Endodermal cell (in vitro differentiated cells): ENCODE measurements at regions not wholly inside any gene's neighbourhood (a gene's known extent, or its start where the extent isn't known, plus 50 kb on each side); places are given as distances from the start of the nearest gene placed in this dataset.

ENCODE experiments used
- DNase-seq: peaks from one replicate; pipeline ENCODE4 v3.0.0-alpha.2; 2017
- H3K27ac ChIP-seq: 2 replicates; pipeline ENCODE4 v1.5.1; 2013; ENCODE audit warnings: mild to moderate bottlenecking, low read depth, low read length, moderate library complexity
- H3K27me3 ChIP-seq: 2 replicates; pipeline ENCODE4 v1.6.1; 2013; ENCODE audit warnings: mild to moderate bottlenecking, low read length, moderate library complexity; ENCODE audit not compliant: insufficient read depth, control insufficient read depth, poor library complexity, severe bottlenecking
- H3K36me3 ChIP-seq: 2 replicates; pipeline ENCODE4 v1.7.0; 2013; ENCODE audit warnings: mild to moderate bottlenecking, low read length, moderate library complexity; ENCODE audit not compliant: control insufficient read depth, insufficient read depth
- H3K4me1 ChIP-seq: one replicate; pipeline ENCODE4 v1.7.0; 2013; ENCODE audit warnings: low read length; ENCODE audit not compliant: control insufficient read depth, insufficient read depth
- H3K4me3 ChIP-seq: 2 replicates; pipeline ENCODE4 v1.5.1; 2013; ENCODE audit warnings: mild to moderate bottlenecking, low read length, moderate library complexity
- H3K9ac ChIP-seq: 2 replicates; pipeline ENCODE4 v1.6.1; 2013; ENCODE audit warnings: mild to moderate bottlenecking, low read length, moderate library complexity; ENCODE audit not compliant: poor library complexity, severe bottlenecking; ENCODE audit errors: extremely low read depth
- H3K9me3 ChIP-seq: 2 replicates; pipeline ENCODE4 v1.6.1; 2013; ENCODE audit warnings: mild to moderate bottlenecking, low read length, moderate library complexity; ENCODE audit not compliant: control insufficient read depth
- H3K27ac Mint-ChIP-seq: 2 replicates; pipeline ENCODE4 v1.8.0; 2020; ENCODE audit warnings: mixed read lengths
- H3K27me3 Mint-ChIP-seq: 2 replicates; pipeline ENCODE4 v1.8.0; 2021; ENCODE audit warnings: mild to moderate bottlenecking, mixed read lengths; ENCODE audit not compliant: insufficient read depth
- H3K36me3 Mint-ChIP-seq: 2 replicates; pipeline ENCODE4 v1.8.0; 2020; ENCODE audit warnings: low read depth, mixed read lengths
- H3K4me1 Mint-ChIP-seq: 2 replicates; pipeline ENCODE4 v1.8.0; 2020; ENCODE audit warnings: mixed read lengths
- H3K4me3 Mint-ChIP-seq: 2 replicates; pipeline ENCODE4 v1.8.0; 2020; ENCODE audit warnings: mild to moderate bottlenecking, moderate library complexity, mixed read lengths
- H3K9me3 Mint-ChIP-seq: 2 replicates; pipeline ENCODE4 v1.8.0; 2020; ENCODE audit warnings: mild to moderate bottlenecking, mixed read lengths
- CTCF ChIP-seq: fragments of 200-600 bp; sonication (generic); conservative IDR thresholded peaks from 2 replicates; pipeline ENCODE4 v1.5.0; 2021; ENCODE audit warnings: antibody characterized with exemption, mild to moderate bottlenecking
- WGBS, 2 experiments: methylation state at CpG; one replicate each; pipeline versions ENCODE4 v1.1.5 to v1.1.7; 2013; ENCODE audit warnings: missing lambda C conversion rate in 2 of 2, mixed read lengths in 1 of 2; ENCODE audit not compliant: insufficient coverage in 1 of 2, insufficient read length in 1 of 2; 5-methylcytosine and 5-hydroxymethylcytosine counted together

DNA sequence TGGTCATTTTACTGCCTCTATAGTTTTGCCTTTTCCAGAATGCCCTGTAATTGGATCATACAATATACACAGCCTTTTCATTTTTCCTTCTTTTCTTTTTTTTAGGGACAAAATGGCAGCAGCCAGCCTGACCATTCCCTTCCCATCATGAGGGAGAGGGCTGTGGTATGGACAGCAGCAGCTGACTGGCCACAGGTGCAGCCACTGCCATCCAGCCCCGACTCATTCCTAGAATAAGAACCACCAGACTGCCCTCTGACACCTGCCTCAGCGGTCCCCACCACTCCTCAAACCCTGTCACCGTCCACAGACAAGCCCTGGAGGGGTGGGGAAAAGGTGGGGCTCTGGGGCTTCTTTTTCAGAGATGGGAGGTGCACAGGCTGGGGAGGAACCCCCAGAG lies 92.8 kb downstream of the EPDR1 start:
- Histone ChIP-seq H3K9ac (no peak overlapping the region), H3K27ac (no peak overlapping the region), H3K36me3 (no peaks in the 10 kb centered on the region), H3K9me3 (no peaks in the 10 kb centered on the region), H3K4me3 (no peak overlapping the region), H3K27me3 (no peaks in the 10 kb centered on the region), H3K4me1 (no peaks in the 10 kb centered on the region)
- Mint-ChIP-seq H3K4me3 (no peak overlapping the region), H3K36me3 (no peaks in the 10 kb centered on the region), H3K27ac (no peak overlapping the region), H3K9me3 (peaks cover 11% of the 10 kb centered on the region), H3K4me1 (no peaks in the 10 kb centered on the region), H3K27me3 (no peaks in the 10 kb centered on the region)
- TF ChIP-seq CTCF = no peak
- 86% methylated on average over 2 of the region's 3 CpGs; no CpG with 5 or more reads in 1 of the 2 experiments for WGBS, 2 experiments
- DNase-seq = no peak

- Histone ChIP-seq H3K9me3 (no peaks in the 10 kb centered on the region), H3K4me3 (no peak overlapping the region), H3K27me3 (no peaks in the 10 kb centered on the region), H3K9ac (no peak overlapping the region), H3K27ac (no peak overlapping the region), H3K4me1 (no peaks in the 10 kb centered on the region), H3K36me3 (no peaks in the 10 kb centered on the region)
- Mint-ChIP-seq H3K9me3 (no peaks in the 10 kb centered on the region), H3K4me1 (no peaks in the 10 kb centered on the region), H3K4me3 (no peak overlapping the region), H3K36me3 (no peaks in the 10 kb centered on the region), H3K27me3 (no peaks in the 10 kb centered on the region), H3K27ac (no peak overlapping the region)
- TF ChIP-seq CTCF = no peak
- WGBS, 2 experiments = 88 to 89% methylated on average over 1 to 3 of the region's 3 CpGs
- DNase-seq = no peak
Observed at GRCh38 chr7:38016567-38016966, 96.1 kb downstream of the EPDR1 start.

GRCh38 chr7:38017320-38017719 lies 96.9 kb downstream of the EPDR1 start:
- no peak for TF ChIP-seq CTCF
- Histone ChIP-seq H3K4me3 (no peak overlapping the region), H3K4me1 (no peaks in the 10 kb centered on the region), H3K9me3 (no peaks in the 10 kb centered on the region), H3K9ac (no peak overlapping the region), H3K36me3 (no peaks in the 10 kb centered on the region), H3K27ac (no peak overlapping the region), H3K27me3 (no peaks in the 10 kb centered on the region)
- Mint-ChIP-seq H3K9me3 (no peaks in the 10 kb centered on the region), H3K27ac (no peak overlapping the region), H3K36me3 (no peaks in the 10 kb centered on the region), H3K27me3 (no peaks in the 10 kb centered on the region), H3K4me3 (no peak overlapping the region), H3K4me1 (no peaks in the 10 kb centered on the region)
- DNase-seq = no peak
- WGBS, 2 experiments = 100% methylated on average over 1 of the region's 1 CpG; no CpG with 5 or more reads in 1 of the 2 experiments
